ENCODE measurements at regions not wholly inside any gene's neighbourhood (a gene's known extent, or its start where the extent isn't known, plus 50 kb on each side); places are given as distances from the start of the nearest gene placed in this dataset.

GRCh38 chr3:25945366-25945765, 155.5 kb downstream of the OXSM start:
- Histone ChIP-seq H3K36me3 (no peaks in the 10 kb centered on the region), H3K4me1 (no peaks in the 10 kb centered on the region), H3K27me3 (no peaks in the 10 kb centered on the region), H3K4me3 (no peak overlapping the region), H3K27ac (no peak overlapping the region), H3K9me3 (no peaks in the 10 kb centered on the region)
- DNase-seq (no peak), ATAC-seq (no peak)
- TF ChIP-seq POLR2A (IDR thresholded peaks at IDR 0.05): no peak
- no peak for TF ChIP-seq CTCF (IDR thresholded peaks at IDR 0.05)
- intact Hi-C loops (cut with DNase I): no loop called here

- Histone ChIP-seq H3K27me3 (no peaks in the 10 kb centered on the region), H3K4me3 (no peak overlapping the region), H3K9me3 (no peaks in the 10 kb centered on the region), H3K36me3 (no peaks in the 10 kb centered on the region), H3K27ac (no peak overlapping the region), H3K4me1 (no peaks in the 10 kb centered on the region)
- WGBS, 4 donors: 83 to 89% (median 86%) methylated on average over 1 of the region's 1 CpG
- no peak for ATAC-seq
- no peak for DNase-seq
- TF ChIP-seq CTCF (IDR thresholded peaks at IDR 0.05) (no peak), POLR2A (IDR thresholded peaks at IDR 0.05) (no peak)
- intact Hi-C loops (cut with DNase I): no loop called here
Observed at GRCh38 chr3:25945836-25946235, 155.9 kb downstream of the OXSM start.

- Histone ChIP-seq H3K9me3 (no peaks in the 10 kb centered on the region), H3K27me3 (no peaks in the 10 kb centered on the region), H3K36me3 (no peaks in the 10 kb centered on the region), H3K4me3 (no peak overlapping the region), H3K4me1 (peaks cover 0 to 4% (median 0%) of the 10 kb centered on the region in 12 donors), H3K27ac (no peak overlapping the region)
- intact Hi-C loops (cut with DNase I): no loop called here
- 73 to 85% (median 78%) methylated on average over 2 of the region's 2 CpGs for WGBS, 4 donors
- ATAC-seq: no peak
- no peak for DNase-seq
- TF ChIP-seq CTCF (IDR thresholded peaks at IDR 0.05) (no peak), POLR2A (IDR thresholded peaks at IDR 0.05) (no peak)
Observed at GRCh38 chr3:25952133-25952532, 162.2 kb downstream of the OXSM start.

GRCh38 chr3:25957026-25957425, 167.1 kb downstream of the OXSM start:
- no peak for TF ChIP-seq POLR2A (IDR thresholded peaks at IDR 0.05)
- Histone ChIP-seq H3K4me1 (peaks cover 0 to 8% (median 0%) of the 10 kb centered on the region in 12 donors), H3K4me3 (no peak overlapping the region), H3K27me3 (no peaks in the 10 kb centered on the region), H3K36me3 (no peaks in the 10 kb centered on the region), H3K27ac (no peak overlapping the region), H3K9me3 (no peaks in the 10 kb centered on the region)
- intact Hi-C loops (cut with DNase I): no loop called here
- peak in 2 of 5 donors; percentile 19 to 21 for DNase-seq
- ATAC-seq: peak; percentile 92 to 99 (median 95)

- intact Hi-C loops (cut with DNase I): no loop called here
- WGBS, 4 donors: 92 to 98% (median 98%) methylated on average over 1 of the region's 1 CpG
- Histone ChIP-seq H3K27me3 (no peaks in the 10 kb centered on the region), H3K4me1 (peaks cover 0 to 8% (median 0%) of the 10 kb centered on the region in 12 donors), H3K4me3 (no peak overlapping the region), H3K36me3 (no peaks in the 10 kb centered on the region), H3K27ac (no peak overlapping the region), H3K9me3 (no peaks in the 10 kb centered on the region)
- no peak for TF ChIP-seq CTCF (IDR thresholded peaks at IDR 0.05)
- TF ChIP-seq POLR2A (IDR thresholded peaks at IDR 0.05): no peak
- DNase-seq (no peak), ATAC-seq (no peak)
Observed at GRCh38 chr3:25960776-25961175, 170.9 kb downstream of the OXSM start.
